RWPE2 (cell line): ENCODE measurements at regions not wholly inside any gene's neighbourhood (a gene's known extent, or its start where the extent isn't known, plus 50 kb on each side); places are given as distances from the start of the nearest gene placed in this dataset.

Experiments
- ATAC-seq: fragments of 200-7000 bp; cut with Tn5 transposase; 3 replicates; pipeline ENCODE4 v1.9.1; 2021; ENCODE audit warnings: low read depth
- DNase-seq: peaks from one replicate; pipeline ENCODE4 v3.0.0-alpha.2; 2020; ENCODE audit warnings: low spot score
- H3K27ac ChIP-seq: fragments of 450-650 bp; 2 replicates; pipeline ENCODE4 v1.5.1; 2017; ENCODE audit warnings: mild to moderate bottlenecking; ENCODE audit not compliant: poor library complexity, severe bottlenecking
- H3K27me3 ChIP-seq: fragments of 250-450 bp; sonication (Bioruptor Pico); 2 replicates; pipeline ENCODE4 v1.5.1; 2021; ENCODE audit warnings: mild to moderate bottlenecking, moderate library complexity; ENCODE audit not compliant: insufficient read depth, poor library complexity, severe bottlenecking
- H3K36me3 ChIP-seq: fragments of 250-450 bp; sonication (Bioruptor Pico); 2 replicates; pipeline ENCODE4 v1.5.1; 2020; ENCODE audit warnings: low read depth, mild to moderate bottlenecking, moderate library complexity
- H3K4me1 ChIP-seq: fragments of 250-450 bp; sonication (Bioruptor Pico); 2 replicates; pipeline ENCODE4 v1.5.1; 2021; ENCODE audit warnings: mild to moderate bottlenecking, moderate library complexity; ENCODE audit not compliant: insufficient read depth, poor library complexity, severe bottlenecking
- H3K4me3 ChIP-seq: fragments of 250-450 bp; sonication (Bioruptor Pico); 2 replicates; pipeline ENCODE4 v1.5.1; 2021; ENCODE audit warnings: mild to moderate bottlenecking, moderate library complexity; ENCODE audit not compliant: severe bottlenecking
- H3K9me3 ChIP-seq: fragments of 250-450 bp; sonication (Bioruptor Pico); 2 replicates; pipeline ENCODE4 v1.5.1; 2021; ENCODE audit warnings: mild to moderate bottlenecking, moderate library complexity; ENCODE audit not compliant: severe bottlenecking
- CTCF ChIP-seq: fragments of 450-650 bp; IDR thresholded peaks from one replicate; pipeline ENCODE4 v1.5.1; 2017; ENCODE audit warnings: mild to moderate bottlenecking, moderate library complexity; ENCODE audit not compliant: poor library complexity, severe bottlenecking

DNA sequence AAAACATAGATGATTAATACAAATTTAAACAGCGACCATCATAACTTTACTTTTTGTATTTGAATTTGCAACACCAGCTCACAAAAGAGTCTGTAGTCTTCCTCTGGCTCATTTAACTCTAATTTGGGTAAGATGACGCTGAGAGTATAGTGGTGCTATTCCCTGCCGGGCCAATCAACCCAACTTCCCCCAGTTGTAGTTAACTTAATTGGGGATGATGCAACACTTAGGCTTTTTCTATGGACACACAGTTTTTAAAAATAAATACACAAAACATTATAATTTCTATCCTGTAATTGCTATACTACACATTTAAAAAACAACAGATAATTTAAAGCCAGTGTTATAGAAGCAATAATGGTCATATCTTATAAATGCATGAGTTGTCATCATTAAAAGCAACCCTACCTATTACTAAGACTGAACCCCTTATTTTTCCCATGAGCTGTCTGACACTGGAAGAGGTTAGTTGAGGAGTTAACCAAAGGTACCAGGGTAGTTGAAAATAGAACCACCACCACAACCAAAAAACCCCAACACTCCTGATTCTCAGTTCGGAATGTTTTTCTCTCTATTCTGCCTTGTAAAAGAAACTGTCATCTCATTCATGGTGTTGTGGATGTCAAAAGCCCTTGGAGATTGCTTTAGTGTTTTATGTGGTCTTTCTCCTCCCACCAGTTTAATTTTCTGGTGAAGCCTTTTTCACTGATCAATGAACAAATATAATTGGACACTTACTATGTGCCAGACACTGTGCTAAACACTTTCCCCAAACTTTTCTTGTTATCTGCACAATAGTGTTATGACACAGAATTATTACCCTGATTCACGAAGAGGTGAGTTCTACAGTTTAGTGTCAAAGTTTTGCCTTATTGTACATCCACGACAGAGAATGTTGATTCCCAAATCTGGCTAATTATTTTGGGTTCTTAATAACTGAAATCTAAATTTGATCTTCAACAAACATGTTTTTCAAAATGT lies 61.5 kb upstream of the RAPGEF2 start:
- H3K27me3 ChIP-seq, result no peaks in the 10 kb centered on the region
- H3K27ac ChIP-seq, result no peak overlapping the region
- ATAC-seq, result no peak
- no peak for TF ChIP-seq CTCF
- no peaks in the 10 kb centered on the region for H3K9me3 ChIP-seq
- DNase-seq, result no peak
- H3K4me3 ChIP-seq, result no peak overlapping the region
- no peaks in the 10 kb centered on the region for H3K36me3 ChIP-seq
- no peaks in the 10 kb centered on the region for H3K4me1 ChIP-seq

DNA sequence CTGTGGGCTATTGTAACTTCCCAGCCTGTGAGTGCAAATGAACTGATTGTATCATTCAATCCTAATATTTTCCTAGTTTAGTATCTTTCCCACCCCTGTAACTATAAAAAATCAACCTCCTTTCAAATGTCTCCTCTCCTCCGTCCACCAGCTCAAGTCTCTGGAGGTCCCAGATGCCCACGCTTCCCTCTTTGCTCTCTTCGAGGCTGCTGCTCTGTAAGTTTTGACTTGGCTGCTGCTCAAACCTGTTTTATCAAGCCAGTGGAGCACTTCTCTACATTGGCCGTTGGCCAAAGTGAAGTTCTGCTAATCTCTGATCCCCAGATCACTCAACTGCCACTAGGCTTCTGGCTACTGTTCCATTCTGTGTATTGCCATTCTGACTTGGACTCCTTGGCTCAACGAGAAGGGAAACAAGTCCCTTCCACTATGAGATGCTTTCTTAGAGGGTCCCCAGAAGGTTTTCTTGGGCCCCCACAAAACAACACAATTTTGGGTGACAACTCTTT lies 60.7 kb upstream of the RAPGEF2 start:
- Histone ChIP-seq H3K9me3 (no peaks in the 10 kb centered on the region), H3K36me3 (no peaks in the 10 kb centered on the region), H3K27ac (no peak overlapping the region), H3K27me3 (no peaks in the 10 kb centered on the region), H3K4me1 (no peaks in the 10 kb centered on the region), H3K4me3 (no peak overlapping the region)
- no peak for ATAC-seq
- no peak for DNase-seq
- no peak for TF ChIP-seq CTCF

DNA sequence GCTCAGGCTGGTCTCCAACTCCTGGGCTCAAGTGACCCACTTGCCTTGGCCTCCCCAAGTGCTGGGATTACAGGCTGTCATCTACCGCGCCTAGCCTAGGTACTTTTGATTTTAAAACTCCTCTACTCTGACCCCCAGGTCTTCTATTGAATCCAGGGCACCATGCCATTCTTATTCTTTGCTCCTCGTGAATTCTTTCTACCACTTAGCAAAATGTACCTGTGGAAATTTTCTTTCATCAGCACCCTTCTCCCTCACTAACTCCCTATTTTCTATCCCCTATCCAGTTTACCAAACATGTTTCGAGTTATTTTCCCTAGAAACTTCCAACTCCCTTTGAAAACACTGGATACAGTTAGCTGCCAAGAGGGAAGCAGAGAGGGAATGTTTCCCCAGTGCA lies 60.0 kb upstream of the RAPGEF2 start:
- H3K4me3 ChIP-seq, result no peak overlapping the region
- H3K27ac ChIP-seq, result no peak overlapping the region
- no peak for TF ChIP-seq CTCF
- ATAC-seq (no peak), DNase-seq (no peak)
- no peaks in the 10 kb centered on the region for H3K9me3 ChIP-seq
- H3K36me3 ChIP-seq, result no peaks in the 10 kb centered on the region
- no peaks in the 10 kb centered on the region for H3K4me1 ChIP-seq
- no peaks in the 10 kb centered on the region for H3K27me3 ChIP-seq

- no peaks in the 10 kb centered on the region for H3K9me3 ChIP-seq
- no peak for TF ChIP-seq CTCF
- no peak for DNase-seq
- ATAC-seq, result no peak
- H3K27me3 ChIP-seq, result no peaks in the 10 kb centered on the region
- H3K4me1 ChIP-seq, result no peaks in the 10 kb centered on the region
- no peak overlapping the region for H3K4me3 ChIP-seq
- H3K27ac ChIP-seq, result no peak overlapping the region
- no peaks in the 10 kb centered on the region for H3K36me3 ChIP-seq
Measured at GRCh38 chr4:159043861-159044260, 59.0 kb upstream of the RAPGEF2 start.

DNA sequence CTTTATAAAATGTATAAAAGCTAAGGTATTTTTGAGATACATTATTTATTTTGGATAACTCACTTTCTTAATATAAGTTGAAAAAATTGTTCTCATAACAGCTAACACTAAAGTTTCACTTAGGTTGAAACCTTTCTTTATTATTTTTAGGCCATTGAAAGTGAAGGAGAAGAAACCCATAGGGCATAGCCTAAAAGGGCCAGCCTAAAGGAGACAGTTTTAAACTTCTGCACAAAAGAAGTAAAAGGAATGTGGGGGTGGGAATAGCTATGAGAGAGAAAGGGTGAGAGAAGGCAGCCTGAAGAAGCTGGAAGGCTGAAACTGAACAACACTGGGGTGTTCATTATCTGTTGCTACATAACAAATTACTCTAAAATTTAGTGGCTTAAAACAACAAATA lies 57.6 kb upstream of the RAPGEF2 start:
- H3K36me3 ChIP-seq, result no peaks in the 10 kb centered on the region
- H3K9me3 ChIP-seq, result no peaks in the 10 kb centered on the region
- no peak for DNase-seq
- no peak for ATAC-seq
- no peak overlapping the region for H3K4me3 ChIP-seq
- H3K4me1 ChIP-seq, result no peaks in the 10 kb centered on the region
- no peak overlapping the region for H3K27ac ChIP-seq
- H3K27me3 ChIP-seq, result no peaks in the 10 kb centered on the region
- TF ChIP-seq CTCF, result no peak
